DMS79 (cell line): ENCODE measurements at regions not wholly inside any gene's neighbourhood (a gene's known extent, or its start where the extent isn't known, plus 50 kb on each side); places are given as distances from the start of the nearest gene placed in this dataset.
"Not testable (repeated sequence)": the region's sequence is repeated elsewhere in the genome, so short reads cannot be mapped to it uniquely, and the experiment has no call there.

Source experiments
- DNase-seq: peaks from one replicate; lab custom pipeline; 2025; lab: John Stamatoyannopoulos, UW

GRCh38 chr5:60517094-60517694, 182.8 kb downstream of the DEPDC1B start:
- DNase-seq = no peak

GRCh38 chr5:60516688-60517087, 183.3 kb downstream of the DEPDC1B start:
- DNase-seq = no peak

- no peak for DNase-seq
Observed at GRCh38 chr5:60514152-60514551, 185.8 kb downstream of the DEPDC1B start.

- no peak for DNase-seq
Observed at GRCh38 chr5:60512117-60512516, 187.8 kb downstream of the DEPDC1B start.

GRCh38 chr5:60510663-60511062, 189.3 kb downstream of the DEPDC1B start:
- no peak for DNase-seq

- no peak for DNase-seq
Observed at GRCh38 chr5:60510049-60510448, 189.9 kb downstream of the DEPDC1B start.

- DNase-seq = no peak
Observed at GRCh38 chr5:60509519-60509918, 190.4 kb downstream of the DEPDC1B start.

GRCh38 chr5:60507687-60508086, 192.3 kb downstream of the DEPDC1B start:
- DNase-seq = no peak

- DNase-seq = no peak
Observed at GRCh38 chr5:60505373-60506171, 194.4 kb downstream of the DEPDC1B start.

- no peak for DNase-seq
Observed at GRCh38 chr5:60504342-60504741, 195.6 kb downstream of the DEPDC1B start.

GRCh38 chr5:60503771-60504170, 196.2 kb downstream of the DEPDC1B start:
- DNase-seq = no peak

- DNase-seq = no peak
Observed at GRCh38 chr5:60497706-60498500, 202.1 kb downstream of the DEPDC1B start.

- no peak for DNase-seq
Observed at GRCh38 chr5:60495644-60496520, 204.1 kb downstream of the DEPDC1B start.

GRCh38 chr5:60494635-60495034, 205.3 kb downstream of the DEPDC1B start:
- DNase-seq = no peak

GRCh38 chr5:60494144-60494543, 205.8 kb downstream of the DEPDC1B start:
- DNase-seq = no peak

GRCh38 chr5:60493372-60493771, 206.6 kb downstream of the DEPDC1B start:
- DNase-seq = no peak

GRCh38 chr5:60492958-60493357, 207.0 kb downstream of the DEPDC1B start:
- DNase-seq = no peak

- DNase-seq = not testable (repeated sequence)
Observed at GRCh38 chr5:60492358-60492757, 207.6 kb downstream of the DEPDC1B start.

- DNase-seq = no peak
Observed at GRCh38 chr5:60490597-60491166, 209.3 kb downstream of the DEPDC1B start.

- no peak for DNase-seq
Observed at GRCh38 chr5:60489856-60490255, 210.1 kb downstream of the DEPDC1B start.

GRCh38 chr5:60489377-60489776, 210.6 kb downstream of the DEPDC1B start:
- DNase-seq = no peak
